HepG2 (cell line): ENCODE measurements at regions not wholly inside any gene's neighbourhood (a gene's known extent, or its start where the extent isn't known, plus 50 kb on each side); places are given as distances from the start of the nearest gene placed in this dataset.

Experiments used
- ATAC-seq: fragments of 200-7000 bp; cut with Tn5 transposase; 3 replicates; pipeline ENCODE4 v1.9.1; 2020; ENCODE audit warnings: mild to moderate bottlenecking, moderate library complexity
- BruUV-seq: library from RNA; stranded (reverse); fragments of 400-500 nt; replicated peaks from 2 replicates; lab custom pipeline; 2021; lab: Mats Ljungman, UMichigan
- CTCF ChIA-PET: fragments of 300-600 bp; formaldehyde crosslinking; extraction: SDS; loops from one replicate; lab custom pipeline; 2021; ENCODE audit warnings: low total read pairs, inconsistent platforms, low intra/inter-chr PET ratio; lab: Yijun Ruan, JAX
- POLR2A ChIA-PET: fragments of 350-600 bp; sonication (Branson Sonifier 250); formaldehyde crosslinking; loops from one replicate; lab custom pipeline; 2020; ENCODE audit warnings: antibody characterized with exemption, inconsistent platforms; lab: Yijun Ruan, JAX
- DNase-seq: peaks from one replicate; pipeline ENCODE4 v3.0.0-alpha.2; 2015; ENCODE audit warnings: low spot score
- FAIRE-seq: peaks from 3 replicates; lab custom pipeline; 2011; peaks lifted over from hg19 to GRCh38; lab: Jason Lieb, UNC
- H2AFZ ChIP-seq: one replicate; pipeline ENCODE4 v1.6.1; 2011; ENCODE audit warnings: low read length, inconsistent platforms
- H3K27ac ChIP-seq: fragments of 300-600 bp; 3 replicates; pipeline ENCODE4 v1.8.0; 2011; ENCODE audit warnings: mixed run types, mild to moderate bottlenecking, mixed read lengths, low read length, inconsistent platforms; ENCODE audit not compliant: insufficient read depth; ENCODE audit errors: extremely low read length
- H3K27me3 ChIP-seq, 2 experiments: fragments of 200-600 bp in 1 of 2; 2 replicates in 1 of 2; 3 replicates in 1 of 2; pipeline versions ENCODE4 v1.6.0 to v1.8.0; 2011; ENCODE audit warnings: low read length in 2 of 2, mild to moderate bottlenecking in 2 of 2, moderate library complexity in 2 of 2, inconsistent platforms in 1 of 2; ENCODE audit not compliant: insufficient read depth in 2 of 2, control insufficient read depth in 1 of 2
- H3K36me3 ChIP-seq, 2 experiments: fragments of 200-600 bp in 1 of 2; replicated peaks in 1 of 2; 2 replicates in 1 of 2; 3 replicates in 1 of 2; pipeline versions ENCODE4 v1.5.1 to v1.8.0; 2011; ENCODE audit warnings: low read length in 2 of 2, inconsistent platforms in 1 of 2; ENCODE audit not compliant: insufficient read depth in 2 of 2, control insufficient read depth in 1 of 2
- H3K4me1 ChIP-seq: 2 replicates; pipeline ENCODE4 v1.5.1; 2012; ENCODE audit warnings: low read length, inconsistent platforms; ENCODE audit not compliant: insufficient read depth
- H3K4me2 ChIP-seq: 2 replicates; pipeline ENCODE4 v1.6.0; 2011; ENCODE audit warnings: low read depth, low read length, inconsistent platforms
- H3K4me3 ChIP-seq, 3 experiments: fragments of 200-600 bp in 1 of 3; sonication (generic), shearing (Covaris generic) in 1 of 3; replicated peaks in 1 of 3; 2 replicates each; pipeline ENCODE4 v1.5.1; 2011 to 2016; ENCODE audit warnings: low read length in 3 of 3, inconsistent platforms in 2 of 3, low read depth in 2 of 3, mild to moderate bottlenecking in 2 of 3, control low read depth in 1 of 3, mixed read lengths in 1 of 3; ENCODE audit not compliant: insufficient read depth in 1 of 3
- H3K79me2 ChIP-seq: one replicate; pipeline ENCODE4 v1.6.1; 2011; ENCODE audit warnings: low read length, inconsistent platforms; ENCODE audit not compliant: insufficient read depth
- H3K9ac ChIP-seq: 2 replicates; pipeline ENCODE4 v1.6.0; 2011; ENCODE audit warnings: mild to moderate bottlenecking, low read depth, low read length, inconsistent platforms; ENCODE audit not compliant: insufficient read depth
- H3K9me3 ChIP-seq: 2 replicates; pipeline ENCODE4 v1.5.1; 2012; ENCODE audit warnings: mild to moderate bottlenecking, low read length
- H4K20me1 ChIP-seq: 2 replicates; pipeline ENCODE4 v1.6.0; 2011; ENCODE audit warnings: inconsistent platforms, mild to moderate bottlenecking, low read length, moderate library complexity; ENCODE audit not compliant: insufficient read depth
- ATF4 ChIP-seq, 2 experiments: fragments of 450-650 bp in 1 of 2; sonication (generic) in 1 of 2; formaldehyde crosslinking; IDR thresholded peaks; 2 replicates each; pipeline versions ENCODE4 v1.5.0 to v1.8.0; 2020 to 2022; ENCODE audit warnings: mild to moderate bottlenecking in 1 of 2, missing genetic modification reagents in 1 of 2
- CENPX ChIP-seq: sonication (generic); formaldehyde crosslinking; IDR thresholded peaks from 2 replicates; pipeline ENCODE4 v1.9.0; 2021; ENCODE audit warnings: mild to moderate bottlenecking, missing genetic modification reagents, moderate library complexity
- HNRNPK ChIP-seq: fragments of 200-400 bp; formaldehyde crosslinking; IDR thresholded peaks from 2 replicates; pipeline ENCODE4 v1.6.1; 2018; ENCODE audit warnings: low read length, low read depth, moderate library complexity, mild to moderate bottlenecking; ENCODE audit not compliant: poor library complexity, severe bottlenecking
- KDM1A ChIP-seq: IDR thresholded peaks from 2 replicates; pipeline ENCODE4 v1.6.1; 2016; ENCODE audit warnings: missing compliant biosample characterization
- NAIF1 ChIP-seq: sonication (generic); formaldehyde crosslinking; IDR thresholded peaks from 2 replicates; pipeline ENCODE4 v1.5.0; 2020; ENCODE audit warnings: mild to moderate bottlenecking, missing genetic modification reagents, borderline replicate concordance
- SMYD3 ChIP-seq: sonication (generic); formaldehyde crosslinking; IDR thresholded peaks from 2 replicates; pipeline ENCODE4 v1.8.1; 2023; ENCODE audit warnings: mild to moderate bottlenecking, missing genetic modification reagents
- ZFP37 ChIP-seq: sonication (generic); formaldehyde crosslinking; IDR thresholded peaks from 2 replicates; pipeline ENCODE4 v1.4.0; 2020; ENCODE audit warnings: missing genetic modification reagents, borderline replicate concordance
- ZNF713 ChIP-seq: sonication (generic); formaldehyde crosslinking; IDR thresholded peaks from 2 replicates; pipeline ENCODE4 v1.4.0; 2020; ENCODE audit warnings: mild to moderate bottlenecking, missing genetic modification reagents
- ZNF879 ChIP-seq: sonication (generic); formaldehyde crosslinking; IDR thresholded peaks from 2 replicates; pipeline ENCODE4 v1.8.1; 2023; ENCODE audit warnings: missing genetic modification reagents
- in situ Hi-C: cut with HindIII; loops from 2 replicates; pipeline ENCODE4 v1.10.0; 2017; ENCODE audit warnings: low pct_unique_long_range_greater_than_20kb; ENCODE audit not compliant: extremely low pct_ligation_motif_present
- intact Hi-C: fragments of 100-400 bp; cut with micrococcal nuclease; formaldehyde crosslinking; loops from one replicate; pipeline ENCODE4 v1.10.0; 2022; ENCODE audit not compliant: unreplicated experiment
- TF ChIP-seq, protein P1 (sequence below): sonication (generic); formaldehyde crosslinking; conservative IDR thresholded peaks from 2 replicates; pipeline ENCODE4 v1.4.0; 2020; ENCODE audit warnings: missing genetic modification reagents
- TF ChIP-seq, protein P2 (sequence below): sonication (generic); formaldehyde crosslinking; IDR thresholded peaks from 2 replicates; pipeline ENCODE4 v1.4.0; 2020; ENCODE audit warnings: missing genetic modification reagents, mild to moderate bottlenecking, borderline replicate concordance
- TF ChIP-seq, protein P3 (sequence below): sonication (generic); formaldehyde crosslinking; IDR thresholded peaks from 2 replicates; pipeline ENCODE4 v1.5.0; 2020; ENCODE audit warnings: missing genetic modification reagents
- TF ChIP-seq, protein P4 (sequence below): IDR thresholded peaks from 2 replicates; pipeline ENCODE4 v1.6.1; 2016
- TF ChIP-seq, protein P5 (sequence below): sonication (generic); formaldehyde crosslinking; IDR thresholded peaks from 2 replicates; pipeline ENCODE4 v1.8.0; 2022; ENCODE audit warnings: missing genetic modification reagents, low read depth, mild to moderate bottlenecking, borderline replicate concordance

DNA sequence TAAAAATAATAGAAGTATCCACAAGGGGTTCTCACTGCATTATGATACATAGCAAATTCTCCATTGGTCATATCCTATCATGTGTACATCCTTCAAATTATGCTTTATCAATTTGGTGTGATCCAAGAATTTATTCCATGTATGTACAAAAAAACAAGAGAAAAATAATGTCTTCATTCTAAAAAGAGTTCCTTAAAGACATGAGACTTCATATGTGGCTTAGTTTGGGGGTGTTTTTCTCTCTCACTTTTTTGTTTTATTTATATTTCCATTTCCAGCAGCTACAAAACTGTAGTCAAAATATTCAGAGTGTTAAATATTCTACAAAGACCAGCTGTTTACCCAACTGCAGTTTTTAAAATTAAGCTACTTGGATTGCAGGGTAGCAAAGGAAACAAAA, 972.0 kb downstream of the DTWD2 start:
- Histone ChIP-seq H3K27me3 (no peaks in the 10 kb centered on the region), H3K79me2 (no peaks in the 10 kb centered on the region), H3K4me3 (no peak overlapping the region), H3K4me1 (peaks cover 7% of the 10 kb centered on the region; the same call in 1 of the 2 replicates), H4K20me1 (no peaks in the 10 kb centered on the region), H3K9me3 (no peaks in the 10 kb centered on the region), H3K4me2 (no peak overlapping the region), H3K9ac (no peak overlapping the region), H3K27ac (no peak overlapping the region), H3K36me3 (no peaks in the 10 kb centered on the region), H2AFZ (no peak overlapping the region)
- POLR2A ChIA-PET = no interaction called here
- CTCF ChIA-PET = no interaction called here
- no TSS peak for BruUV-seq
- TF ChIP-seq, protein P1, sequence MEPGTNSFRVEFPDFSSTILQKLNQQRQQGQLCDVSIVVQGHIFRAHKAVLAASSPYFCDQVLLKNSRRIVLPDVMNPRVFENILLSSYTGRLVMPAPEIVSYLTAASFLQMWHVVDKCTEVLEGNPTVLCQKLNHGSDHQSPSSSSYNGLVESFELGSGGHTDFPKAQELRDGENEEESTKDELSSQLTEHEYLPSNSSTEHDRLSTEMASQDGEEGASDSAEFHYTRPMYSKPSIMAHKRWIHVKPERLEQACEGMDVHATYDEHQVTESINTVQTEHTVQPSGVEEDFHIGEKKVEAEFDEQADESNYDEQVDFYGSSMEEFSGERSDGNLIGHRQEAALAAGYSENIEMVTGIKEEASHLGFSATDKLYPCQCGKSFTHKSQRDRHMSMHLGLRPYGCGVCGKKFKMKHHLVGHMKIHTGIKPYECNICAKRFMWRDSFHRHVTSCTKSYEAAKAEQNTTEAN (CRISPR knock-in tag) = no peak
- TF ChIP-seq NAIF1 (CRISPR knock-in tag) = no peak
- TF ChIP-seq HNRNPK = no peak
- TF ChIP-seq KDM1A (CRISPR knock-in tag) = no peak
- no peak for TF ChIP-seq ZFP37 (CRISPR knock-in tag)
- no peak for TF ChIP-seq ATF4 (CRISPR knock-in tag; IDR thresholded peaks at IDR 0.05)
- TF ChIP-seq, protein P2, sequence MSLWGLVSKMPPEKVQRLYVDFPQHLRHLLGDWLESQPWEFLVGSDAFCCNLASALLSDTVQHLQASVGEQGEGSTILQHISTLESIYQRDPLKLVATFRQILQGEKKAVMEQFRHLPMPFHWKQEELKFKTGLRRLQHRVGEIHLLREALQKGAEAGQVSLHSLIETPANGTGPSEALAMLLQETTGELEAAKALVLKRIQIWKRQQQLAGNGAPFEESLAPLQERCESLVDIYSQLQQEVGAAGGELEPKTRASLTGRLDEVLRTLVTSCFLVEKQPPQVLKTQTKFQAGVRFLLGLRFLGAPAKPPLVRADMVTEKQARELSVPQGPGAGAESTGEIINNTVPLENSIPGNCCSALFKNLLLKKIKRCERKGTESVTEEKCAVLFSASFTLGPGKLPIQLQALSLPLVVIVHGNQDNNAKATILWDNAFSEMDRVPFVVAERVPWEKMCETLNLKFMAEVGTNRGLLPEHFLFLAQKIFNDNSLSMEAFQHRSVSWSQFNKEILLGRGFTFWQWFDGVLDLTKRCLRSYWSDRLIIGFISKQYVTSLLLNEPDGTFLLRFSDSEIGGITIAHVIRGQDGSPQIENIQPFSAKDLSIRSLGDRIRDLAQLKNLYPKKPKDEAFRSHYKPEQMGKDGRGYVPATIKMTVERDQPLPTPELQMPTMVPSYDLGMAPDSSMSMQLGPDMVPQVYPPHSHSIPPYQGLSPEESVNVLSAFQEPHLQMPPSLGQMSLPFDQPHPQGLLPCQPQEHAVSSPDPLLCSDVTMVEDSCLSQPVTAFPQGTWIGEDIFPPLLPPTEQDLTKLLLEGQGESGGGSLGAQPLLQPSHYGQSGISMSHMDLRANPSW (CRISPR knock-in tag) = no peak
- TF ChIP-seq, protein P3, sequence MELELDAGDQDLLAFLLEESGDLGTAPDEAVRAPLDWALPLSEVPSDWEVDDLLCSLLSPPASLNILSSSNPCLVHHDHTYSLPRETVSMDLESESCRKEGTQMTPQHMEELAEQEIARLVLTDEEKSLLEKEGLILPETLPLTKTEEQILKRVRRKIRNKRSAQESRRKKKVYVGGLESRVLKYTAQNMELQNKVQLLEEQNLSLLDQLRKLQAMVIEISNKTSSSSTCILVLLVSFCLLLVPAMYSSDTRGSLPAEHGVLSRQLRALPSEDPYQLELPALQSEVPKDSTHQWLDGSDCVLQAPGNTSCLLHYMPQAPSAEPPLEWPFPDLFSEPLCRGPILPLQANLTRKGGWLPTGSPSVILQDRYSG = no peak
- TF ChIP-seq, protein P4, sequence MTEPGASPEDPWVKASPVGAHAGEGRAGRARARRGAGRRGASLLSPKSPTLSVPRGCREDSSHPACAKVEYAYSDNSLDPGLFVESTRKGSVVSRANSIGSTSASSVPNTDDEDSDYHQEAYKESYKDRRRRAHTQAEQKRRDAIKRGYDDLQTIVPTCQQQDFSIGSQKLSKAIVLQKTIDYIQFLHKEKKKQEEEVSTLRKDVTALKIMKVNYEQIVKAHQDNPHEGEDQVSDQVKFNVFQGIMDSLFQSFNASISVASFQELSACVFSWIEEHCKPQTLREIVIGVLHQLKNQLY (CRISPR knock-in tag) = no peak
- TF ChIP-seq ZNF879 (CRISPR knock-in tag) = no peak
- TF ChIP-seq ZNF713 (CRISPR knock-in tag) = no peak
- no peak for TF ChIP-seq CENPX (CRISPR knock-in tag)
- TF ChIP-seq, protein P5, sequence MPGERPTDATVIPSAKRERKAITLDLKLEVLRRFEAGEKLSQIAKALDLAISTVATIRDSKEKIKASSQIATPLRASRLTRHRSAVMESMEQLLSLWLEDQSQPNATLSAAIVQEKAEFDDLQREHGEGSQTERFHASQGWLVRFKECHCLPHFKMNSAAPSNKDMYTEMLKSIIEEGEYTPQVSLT (CRISPR knock-in tag) = no peak
- no peak for TF ChIP-seq SMYD3 (CRISPR knock-in tag)
- intact Hi-C loops = no loop called here
- in situ Hi-C loops = no loop called here
- no peak for ATAC-seq
- FAIRE-seq = no peak
- DNase-seq = no peak
